H9 (cell line): ENCODE measurements at regions not wholly inside any gene's neighbourhood (a gene's known extent, or its start where the extent isn't known, plus 50 kb on each side); places are given as distances from the start of the nearest gene placed in this dataset.

Source experiments
- DNase-seq: peaks from one replicate; pipeline ENCODE4 v3.0.0-alpha.2; 2017
- H2AFZ ChIP-seq: one replicate; pipeline ENCODE4 v1.6.1; 2013; ENCODE audit warnings: mild to moderate bottlenecking, low read length, control low read depth, moderate library complexity
- H2AK5ac ChIP-seq: 2 replicates; pipeline ENCODE4 v1.6.1; 2013; ENCODE audit warnings: low read length, control low read depth, mixed read lengths; ENCODE audit not compliant: insufficient read length
- H2BK120ac ChIP-seq: one replicate; pipeline ENCODE4 v1.6.1; 2013; ENCODE audit warnings: low read depth, mild to moderate bottlenecking, low read length, control low read depth, inconsistent platforms; ENCODE audit not compliant: poor library complexity, severe bottlenecking
- H2BK12ac ChIP-seq: 2 replicates; pipeline ENCODE4 v1.6.1; 2013; ENCODE audit warnings: low read length, control low read depth, mixed read lengths, low read depth; ENCODE audit not compliant: insufficient read length
- H2BK15ac ChIP-seq: 2 replicates; pipeline ENCODE4 v1.6.1; 2013; ENCODE audit warnings: low read depth, low read length, control low read depth
- H2BK20ac ChIP-seq: one replicate; pipeline ENCODE4 v1.6.1; 2013; ENCODE audit warnings: low read depth, mild to moderate bottlenecking, low read length, control low read depth, inconsistent platforms; ENCODE audit not compliant: poor library complexity, severe bottlenecking
- H2BK5ac ChIP-seq: 2 replicates; pipeline ENCODE4 v1.6.1; 2013; ENCODE audit warnings: low read length, control low read depth, mixed read lengths; ENCODE audit not compliant: insufficient read length
- H3K14ac ChIP-seq: 2 replicates; pipeline ENCODE4 v1.6.1; 2013; ENCODE audit warnings: low read length, control low read depth; ENCODE audit not compliant: insufficient read depth
- H3K18ac ChIP-seq: 2 replicates; pipeline ENCODE4 v1.6.1; 2013; ENCODE audit warnings: low read depth, mild to moderate bottlenecking, mixed read lengths, low read length, control low read depth; ENCODE audit not compliant: insufficient read length
- H3K23ac ChIP-seq: 2 replicates; pipeline ENCODE4 v1.6.1; 2013; ENCODE audit warnings: low read length, control low read depth, mixed read lengths, low read depth; ENCODE audit not compliant: insufficient read length
- H3K23me2 ChIP-seq: 2 replicates; pipeline ENCODE4 v1.6.1; 2013; ENCODE audit warnings: low read depth, mild to moderate bottlenecking, mixed read lengths, low read length, control low read depth; ENCODE audit not compliant: insufficient read length, poor library complexity, severe bottlenecking
- H3K27ac ChIP-seq: 2 replicates; pipeline ENCODE4 v1.5.1; 2013; ENCODE audit warnings: low read length, control low read depth, mixed read lengths, low read depth; ENCODE audit not compliant: insufficient read length
- H3K27me3 ChIP-seq: 2 replicates; pipeline ENCODE4 v1.6.1; 2013; ENCODE audit warnings: low read length, control low read depth, inconsistent platforms; ENCODE audit not compliant: insufficient read depth
- H3K4ac ChIP-seq: 2 replicates; pipeline ENCODE4 v1.6.1; 2013; ENCODE audit warnings: low read depth, mild to moderate bottlenecking, control low read depth, inconsistent platforms, low read length, moderate library complexity
- H3K4me1 ChIP-seq: 2 replicates; pipeline ENCODE4 v1.6.1; 2013; ENCODE audit warnings: low read length, control low read depth, inconsistent platforms; ENCODE audit not compliant: insufficient read depth
- H3K4me2 ChIP-seq: 2 replicates; pipeline ENCODE4 v1.6.1; 2013; ENCODE audit warnings: low read length, control low read depth, mixed read lengths; ENCODE audit not compliant: insufficient read length, insufficient read depth
- H3K56ac ChIP-seq: 2 replicates; pipeline ENCODE4 v1.6.1; 2013; ENCODE audit warnings: low read depth, mild to moderate bottlenecking, mixed read lengths, low read length, control low read depth; ENCODE audit not compliant: insufficient read length
- H3K79me1 ChIP-seq: 2 replicates; pipeline ENCODE4 v1.6.1; 2013; ENCODE audit warnings: low read depth, mild to moderate bottlenecking, moderate library complexity, low read length, control low read depth, inconsistent platforms; ENCODE audit not compliant: insufficient read depth, poor library complexity, severe bottlenecking
- H3K79me2 ChIP-seq: 2 replicates; pipeline ENCODE4 v1.6.1; 2013; ENCODE audit warnings: low read length, control low read depth, inconsistent platforms; ENCODE audit not compliant: insufficient read depth
- H3K9ac ChIP-seq: 2 replicates; pipeline ENCODE4 v1.6.1; 2013; ENCODE audit warnings: low read length, control low read depth, mixed read lengths; ENCODE audit not compliant: insufficient read length; ENCODE audit errors: extremely low read depth
- H3K9me3 ChIP-seq: one replicate; pipeline ENCODE4 v1.6.1; 2013; ENCODE audit warnings: low read depth, low read length, inconsistent platforms; ENCODE audit not compliant: control insufficient read depth
- H3T11ph ChIP-seq: one replicate; pipeline ENCODE4 v1.6.1; 2013; ENCODE audit warnings: mild to moderate bottlenecking, low read length, control low read depth, inconsistent platforms
- H4K20me1 ChIP-seq: one replicate; pipeline ENCODE4 v1.6.1; 2013; ENCODE audit not compliant: control insufficient read depth, insufficient read length, insufficient read depth
- H4K5ac ChIP-seq: 2 replicates; pipeline ENCODE4 v1.6.1; 2013; ENCODE audit warnings: low read depth, mild to moderate bottlenecking, mixed read lengths, low read length, control low read depth; ENCODE audit not compliant: insufficient read length
- H4K8ac ChIP-seq: replicated peaks from 2 replicates; pipeline ENCODE4 v1.6.1; 2013; ENCODE audit warnings: low read length, control low read depth, mixed read lengths, low read depth; ENCODE audit not compliant: insufficient read length
- H4K91ac ChIP-seq: 2 replicates; pipeline ENCODE4 v1.6.1; 2013; ENCODE audit warnings: low read depth, mild to moderate bottlenecking, moderate library complexity, mixed read lengths, low read length, control low read depth; ENCODE audit not compliant: insufficient read length
- H3K27ac Mint-ChIP-seq, 3 experiments: 2 replicates in 2 of 3; 3 replicates in 1 of 3; pipeline ENCODE4 v1.8.0; 2020 to 2021; ENCODE audit warnings: mixed read lengths in 3 of 3, mild to moderate bottlenecking in 1 of 3, moderate library complexity in 1 of 3
- H3K27me3 Mint-ChIP-seq: 2 replicates; pipeline ENCODE4 v1.8.0; 2021; ENCODE audit warnings: low read depth, mild to moderate bottlenecking, moderate library complexity, mixed read lengths
- H3K36me3 Mint-ChIP-seq, 3 experiments: 2 replicates in 2 of 3; 3 replicates in 1 of 3; pipeline ENCODE4 v1.8.0; 2020 to 2021; ENCODE audit warnings: low read depth in 3 of 3, mixed read lengths in 3 of 3; ENCODE audit not compliant: insufficient read depth in 1 of 3
- H3K4me1 Mint-ChIP-seq, 2 experiments: 2 replicates each; pipeline ENCODE4 v1.8.0; 2020; ENCODE audit warnings: mixed read lengths in 2 of 2
- H3K4me3 Mint-ChIP-seq, 2 experiments: 2 replicates in 1 of 2; 3 replicates in 1 of 2; pipeline ENCODE4 v1.8.0; 2020 to 2021; ENCODE audit warnings: mild to moderate bottlenecking in 2 of 2, mixed read lengths in 2 of 2, moderate library complexity in 1 of 2
- H3K9me3 Mint-ChIP-seq, 2 experiments: 2 replicates in 1 of 2; 3 replicates in 1 of 2; pipeline ENCODE4 v1.8.0; 2020; ENCODE audit warnings: mild to moderate bottlenecking in 2 of 2, mixed read lengths in 2 of 2, moderate library complexity in 1 of 2
- CTCF ChIP-seq: fragments of 200-600 bp; sonication (generic); conservative IDR thresholded peaks from 3 replicates; pipeline ENCODE4 v1.8.0; 2021; ENCODE audit warnings: antibody characterized with exemption, mild to moderate bottlenecking
- WGBS: extraction: QIAGEN DNeasy Blood & Tissue Kit; methylation state at CpG from one replicate; pipeline ENCODE4 v1.1.7; 2013; ENCODE audit warnings: missing lambda C conversion rate, low lambda C conversion rate, mixed read lengths; ENCODE audit not compliant: insufficient read length; ENCODE audit errors: extremely low coverage; 5-methylcytosine and 5-hydroxymethylcytosine counted together

GRCh38 chr5:175597718-175598117 lies 60.2 kb upstream of the HRH2 start:
- no peaks in the 10 kb centered on the region for H3K23me2 ChIP-seq
- H3K27ac ChIP-seq, result no peak overlapping the region
- no peak overlapping the region for H2BK120ac ChIP-seq
- H3K4me1 ChIP-seq, result 0 out of 2 replicates have a peak, but pooled peaks cover 2% of the 10 kb centered on the region
- no peaks in the 10 kb centered on the region for H3K79me1 ChIP-seq
- H3K9ac ChIP-seq, result no peak overlapping the region
- H3K4ac ChIP-seq, result no peak overlapping the region
- H3K9me3 ChIP-seq, result no peaks in the 10 kb centered on the region
- Mint-ChIP-seq H3K36me3 (peaks cover 0 to 5% (median 2%) of the 10 kb centered on the region in 3 experiments; a peak in 3 of 7 replicates), H3K4me1 (peaks cover 21 to 25% of the 10 kb centered on the region in 2 experiments), H3K27me3 (no peaks in the 10 kb centered on the region; the same call in 1 of the 2 replicates), H3K9me3 (peaks cover 0 to 4% of the 10 kb centered on the region in 2 experiments; a peak in 2 of 5 replicates), H3K27ac (peak overlapping the region in 1 of 3 experiments; percentile 44; a peak in 1 of 7 replicates), H3K4me3 (no peak overlapping the region)
- no CpG with 5 or more reads among the region's 7 CpGs for WGBS
- no peaks in the 10 kb centered on the region for H3K79me2 ChIP-seq
- no peaks in the 10 kb centered on the region for H4K20me1 ChIP-seq
- H2AK5ac ChIP-seq, result no peak overlapping the region
- no peak overlapping the region for H2BK20ac ChIP-seq
- no peak overlapping the region for H2AFZ ChIP-seq
- no peak overlapping the region for H2BK15ac ChIP-seq
- H3K4me2 ChIP-seq, result no peak overlapping the region
- no peak overlapping the region for H3K56ac ChIP-seq
- no peak for DNase-seq
- no peak for TF ChIP-seq CTCF
- H3K14ac ChIP-seq, result no peak overlapping the region
- no peak overlapping the region for H3K23ac ChIP-seq
- no peak overlapping the region for H4K5ac ChIP-seq
- no peak overlapping the region for H4K91ac ChIP-seq
- H2BK5ac ChIP-seq, result no peak overlapping the region
- H2BK12ac ChIP-seq, result no peak overlapping the region
- H3K18ac ChIP-seq, result no peak overlapping the region
- H4K8ac ChIP-seq, result no peak overlapping the region
- H3K27me3 ChIP-seq, result no peaks in the 10 kb centered on the region
- no peak overlapping the region for H3T11ph ChIP-seq
